Stimulated activated naive B cell treated with anti-CD40 and anti-IgM and Interleukin-4, amounts not matched to agents 10 μg/mL and 1 μg/mL and 100 μg/mL, for 72 hours (primary cell): ENCODE measurements at regions not wholly inside any gene's neighbourhood (a gene's known extent, or its start where the extent isn't known, plus 50 kb on each side); places are given as distances from the start of the nearest gene placed in this dataset.

ENCODE experiments used
- ATAC-seq, 2 donors: fragments of 150-1000 bp; cut with Tn5 transposase; replicated peaks; 2 replicates each; pipeline ENCODE4 v1.10.0; 2021; ENCODE audit warnings: moderate library complexity in 1 of 2
- DNase-seq: peaks from one replicate; pipeline ENCODE4 v3.0.0; 2021
- H3K27ac Mint-ChIP-seq: one replicate; pipeline ENCODE4 v1.8.0; 2022; ENCODE audit warnings: mild to moderate bottlenecking, mixed read lengths
- H3K27me3 Mint-ChIP-seq, 2 donors: one replicate each; pipeline ENCODE4 v1.8.0; 2022; ENCODE audit warnings: mixed read lengths in 2 of 2
- H3K36me3 Mint-ChIP-seq, 2 donors: one replicate each; pipeline ENCODE4 v1.8.0; 2022; ENCODE audit warnings: mixed read lengths in 2 of 2, mild to moderate bottlenecking in 1 of 2
- H3K4me1 Mint-ChIP-seq, 2 donors: one replicate each; pipeline ENCODE4 v1.8.0; 2022; ENCODE audit warnings: mixed read lengths in 2 of 2, mild to moderate bottlenecking in 1 of 2
- H3K4me3 Mint-ChIP-seq, 2 donors: one replicate each; pipeline ENCODE4 v1.8.0; 2022; ENCODE audit warnings: mild to moderate bottlenecking in 2 of 2, mixed read lengths in 2 of 2, moderate library complexity in 1 of 2
- H3K9me3 Mint-ChIP-seq, 2 donors: one replicate each; pipeline ENCODE4 v1.8.0; 2022; ENCODE audit warnings: mixed read lengths in 2 of 2, mild to moderate bottlenecking in 1 of 2

- ATAC-seq (no peak), DNase-seq (no peak)
- Mint-ChIP-seq H3K27ac (no peak overlapping the region), H3K9me3 (peaks cover 4% of the 10 kb centered on the region in 2 donors), H3K36me3 (no peaks in the 10 kb centered on the region), H3K4me1 (no peaks in the 10 kb centered on the region), H3K4me3 (no peak overlapping the region), H3K27me3 (no peaks in the 10 kb centered on the region)
Measured at GRCh38 chr5:123755653-123756317, 243.8 kb downstream of the CSNK1G3 start.

- Mint-ChIP-seq H3K27me3 (no peaks in the 10 kb centered on the region), H3K27ac (no peak overlapping the region), H3K4me3 (no peak overlapping the region), H3K9me3 (peaks cover 4% of the 10 kb centered on the region in 2 donors), H3K4me1 (no peaks in the 10 kb centered on the region), H3K36me3 (no peaks in the 10 kb centered on the region)
- ATAC-seq = no peak
- DNase-seq = no peak
Measured at GRCh38 chr5:123754908-123755307, 242.9 kb downstream of the CSNK1G3 start.

- peaks cover 4% of the 10 kb centered on the region in 2 donors for H3K9me3 Mint-ChIP-seq
- H3K27ac Mint-ChIP-seq = no peak overlapping the region
- H3K4me3 Mint-ChIP-seq = no peak overlapping the region
- DNase-seq = no peak
- H3K27me3 Mint-ChIP-seq = no peaks in the 10 kb centered on the region
- no peak for ATAC-seq
- no peaks in the 10 kb centered on the region for H3K36me3 Mint-ChIP-seq
- H3K4me1 Mint-ChIP-seq = no peaks in the 10 kb centered on the region
Measured at GRCh38 chr5:123753937-123754891, 242.2 kb downstream of the CSNK1G3 start.

- DNase-seq = no peak
- ATAC-seq = no peak
- H3K4me1 Mint-ChIP-seq = peaks cover 3 to 4% of the 10 kb centered on the region in 2 donors
- no peaks in the 10 kb centered on the region for H3K36me3 Mint-ChIP-seq
- no peaks in the 10 kb centered on the region for H3K27me3 Mint-ChIP-seq
- H3K27ac Mint-ChIP-seq = no peak overlapping the region
- H3K4me3 Mint-ChIP-seq = no peak overlapping the region
- H3K9me3 Mint-ChIP-seq = no peaks in the 10 kb centered on the region
Measured at GRCh38 chr5:123753180-123753936, 241.4 kb downstream of the CSNK1G3 start.

- Mint-ChIP-seq H3K4me3 (no peak overlapping the region), H3K4me1 (peaks cover 4 to 11% of the 10 kb centered on the region in 2 donors), H3K36me3 (no peaks in the 10 kb centered on the region), H3K27ac (no peak overlapping the region), H3K9me3 (no peaks in the 10 kb centered on the region), H3K27me3 (no peaks in the 10 kb centered on the region)
- no peak for ATAC-seq
- no peak for DNase-seq
Measured at GRCh38 chr5:123752552-123753179, 240.7 kb downstream of the CSNK1G3 start.

GRCh38 chr5:123751670-123752069 lies 239.7 kb downstream of the CSNK1G3 start:
- Mint-ChIP-seq H3K27me3 (no peaks in the 10 kb centered on the region), H3K4me1 (peaks cover 8 to 12% of the 10 kb centered on the region in 2 donors), H3K36me3 (no peaks in the 10 kb centered on the region), H3K9me3 (no peaks in the 10 kb centered on the region), H3K4me3 (no peak overlapping the region), H3K27ac (no peak overlapping the region)
- ATAC-seq (no peak), DNase-seq (no peak)

- Mint-ChIP-seq H3K4me3 (no peak overlapping the region), H3K9me3 (no peaks in the 10 kb centered on the region)
- peak; percentile 64 to 65 for ATAC-seq
Measured at GRCh38 chr5:123748239-123748638, 236.3 kb downstream of the CSNK1G3 start.

GRCh38 chr5:123746683-123747360 lies 234.8 kb downstream of the CSNK1G3 start:
- peaks cover 8 to 12% of the 10 kb centered on the region in 2 donors for H3K4me1 Mint-ChIP-seq
- no peak overlapping the region for H3K27ac Mint-ChIP-seq
- H3K27me3 Mint-ChIP-seq = no peaks in the 10 kb centered on the region
- DNase-seq (no peak), ATAC-seq (no peak)
- no peaks in the 10 kb centered on the region for H3K36me3 Mint-ChIP-seq
- H3K4me3 Mint-ChIP-seq = no peak overlapping the region
- no peaks in the 10 kb centered on the region for H3K9me3 Mint-ChIP-seq

More at GRCh38 chr5:123748239-123748638, 236.3 kb downstream of the CSNK1G3 start:
- Mint-ChIP-seq H3K27ac (no peak overlapping the region), H3K27me3 (no peaks in the 10 kb centered on the region), H3K4me1 (peaks cover 8 to 12% of the 10 kb centered on the region in 2 donors), H3K36me3 (no peaks in the 10 kb centered on the region)
- no peak for DNase-seq

GRCh38 chr5:123743990-123744583 lies 232.1 kb downstream of the CSNK1G3 start:
- H3K36me3 Mint-ChIP-seq = no peaks in the 10 kb centered on the region
- H3K4me1 Mint-ChIP-seq = peaks cover 8 to 12% of the 10 kb centered on the region in 2 donors
- H3K9me3 Mint-ChIP-seq = no peaks in the 10 kb centered on the region
- H3K4me3 Mint-ChIP-seq = no peak overlapping the region
- no peak overlapping the region for H3K27ac Mint-ChIP-seq
- no peaks in the 10 kb centered on the region for H3K27me3 Mint-ChIP-seq
- ATAC-seq (no peak), DNase-seq (no peak)

- H3K9me3 Mint-ChIP-seq = peaks cover 14 to 18% of the 10 kb centered on the region in 2 donors
- no peak overlapping the region for H3K27ac Mint-ChIP-seq
- DNase-seq (no peak), ATAC-seq (no peak)
- H3K4me1 Mint-ChIP-seq = no peaks in the 10 kb centered on the region
- no peaks in the 10 kb centered on the region for H3K27me3 Mint-ChIP-seq
- peaks cover 5 to 8% of the 10 kb centered on the region in 2 donors for H3K36me3 Mint-ChIP-seq
- no peak overlapping the region for H3K4me3 Mint-ChIP-seq
Measured at GRCh38 chr5:123735384-123735783, 223.4 kb downstream of the CSNK1G3 start.

GRCh38 chr5:123732257-123732656 lies 220.3 kb downstream of the CSNK1G3 start:
- no peak overlapping the region for H3K27ac Mint-ChIP-seq
- no peaks in the 10 kb centered on the region for H3K27me3 Mint-ChIP-seq
- H3K4me3 Mint-ChIP-seq = no peak overlapping the region
- no peak for ATAC-seq
- H3K4me1 Mint-ChIP-seq = no peaks in the 10 kb centered on the region
- no peak for DNase-seq
- peaks cover 16 to 29% of the 10 kb centered on the region in 2 donors for H3K9me3 Mint-ChIP-seq
- peaks cover 5 to 8% of the 10 kb centered on the region in 2 donors for H3K36me3 Mint-ChIP-seq

- Mint-ChIP-seq H3K9me3 (peaks cover 10% of the 10 kb centered on the region in 2 donors), H3K27ac (no peak overlapping the region), H3K36me3 (no peaks in the 10 kb centered on the region), H3K4me1 (peaks cover 1 to 8% of the 10 kb centered on the region in 2 donors), H3K27me3 (peaks cover 0 to 5% of the 10 kb centered on the region in 2 donors), H3K4me3 (no peak overlapping the region)
- DNase-seq (no peak), ATAC-seq (no peak)
Measured at GRCh38 chr5:123722451-123722850, 210.5 kb downstream of the CSNK1G3 start.

- ATAC-seq (peak; percentile 69 to 71), DNase-seq (no peak)
- Mint-ChIP-seq H3K9me3 (peaks cover 9 to 10% of the 10 kb centered on the region in 2 donors), H3K4me1 (peaks cover 1 to 8% of the 10 kb centered on the region in 2 donors), H3K36me3 (no peaks in the 10 kb centered on the region), H3K27me3 (peaks cover 0 to 5% of the 10 kb centered on the region in 2 donors), H3K4me3 (peak overlapping the region; percentile 11 to 51), H3K27ac (no peak overlapping the region)
Measured at GRCh38 chr5:123721675-123722276, 209.8 kb downstream of the CSNK1G3 start.
